H9 (cell line): ENCODE measurements at regions not wholly inside any gene's neighbourhood (a gene's known extent, or its start where the extent isn't known, plus 50 kb on each side); places are given as distances from the start of the nearest gene placed in this dataset.

Experiments used
- DNase-seq: peaks from one replicate; pipeline ENCODE4 v3.0.0-alpha.2; 2017
- H2AFZ ChIP-seq: one replicate; pipeline ENCODE4 v1.6.1; 2013; ENCODE audit warnings: mild to moderate bottlenecking, low read length, control low read depth, moderate library complexity
- H2AK5ac ChIP-seq: 2 replicates; pipeline ENCODE4 v1.6.1; 2013; ENCODE audit warnings: low read length, control low read depth, mixed read lengths; ENCODE audit not compliant: insufficient read length
- H2BK120ac ChIP-seq: one replicate; pipeline ENCODE4 v1.6.1; 2013; ENCODE audit warnings: low read depth, mild to moderate bottlenecking, low read length, control low read depth, inconsistent platforms; ENCODE audit not compliant: poor library complexity, severe bottlenecking
- H2BK12ac ChIP-seq: 2 replicates; pipeline ENCODE4 v1.6.1; 2013; ENCODE audit warnings: low read length, control low read depth, mixed read lengths, low read depth; ENCODE audit not compliant: insufficient read length
- H2BK15ac ChIP-seq: 2 replicates; pipeline ENCODE4 v1.6.1; 2013; ENCODE audit warnings: low read depth, low read length, control low read depth
- H2BK20ac ChIP-seq: one replicate; pipeline ENCODE4 v1.6.1; 2013; ENCODE audit warnings: low read depth, mild to moderate bottlenecking, low read length, control low read depth, inconsistent platforms; ENCODE audit not compliant: poor library complexity, severe bottlenecking
- H2BK5ac ChIP-seq: 2 replicates; pipeline ENCODE4 v1.6.1; 2013; ENCODE audit warnings: low read length, control low read depth, mixed read lengths; ENCODE audit not compliant: insufficient read length
- H3K14ac ChIP-seq: 2 replicates; pipeline ENCODE4 v1.6.1; 2013; ENCODE audit warnings: low read length, control low read depth; ENCODE audit not compliant: insufficient read depth
- H3K18ac ChIP-seq: 2 replicates; pipeline ENCODE4 v1.6.1; 2013; ENCODE audit warnings: low read depth, mild to moderate bottlenecking, mixed read lengths, low read length, control low read depth; ENCODE audit not compliant: insufficient read length
- H3K23ac ChIP-seq: 2 replicates; pipeline ENCODE4 v1.6.1; 2013; ENCODE audit warnings: low read length, control low read depth, mixed read lengths, low read depth; ENCODE audit not compliant: insufficient read length
- H3K23me2 ChIP-seq: 2 replicates; pipeline ENCODE4 v1.6.1; 2013; ENCODE audit warnings: low read depth, mild to moderate bottlenecking, mixed read lengths, low read length, control low read depth; ENCODE audit not compliant: insufficient read length, poor library complexity, severe bottlenecking
- H3K27ac ChIP-seq: 2 replicates; pipeline ENCODE4 v1.5.1; 2013; ENCODE audit warnings: low read length, control low read depth, mixed read lengths, low read depth; ENCODE audit not compliant: insufficient read length
- H3K27me3 ChIP-seq: 2 replicates; pipeline ENCODE4 v1.6.1; 2013; ENCODE audit warnings: low read length, control low read depth, inconsistent platforms; ENCODE audit not compliant: insufficient read depth
- H3K4ac ChIP-seq: 2 replicates; pipeline ENCODE4 v1.6.1; 2013; ENCODE audit warnings: low read depth, mild to moderate bottlenecking, control low read depth, inconsistent platforms, low read length, moderate library complexity
- H3K4me1 ChIP-seq: 2 replicates; pipeline ENCODE4 v1.6.1; 2013; ENCODE audit warnings: low read length, control low read depth, inconsistent platforms; ENCODE audit not compliant: insufficient read depth
- H3K4me2 ChIP-seq: 2 replicates; pipeline ENCODE4 v1.6.1; 2013; ENCODE audit warnings: low read length, control low read depth, mixed read lengths; ENCODE audit not compliant: insufficient read length, insufficient read depth
- H3K56ac ChIP-seq: 2 replicates; pipeline ENCODE4 v1.6.1; 2013; ENCODE audit warnings: low read depth, mild to moderate bottlenecking, mixed read lengths, low read length, control low read depth; ENCODE audit not compliant: insufficient read length
- H3K79me1 ChIP-seq: 2 replicates; pipeline ENCODE4 v1.6.1; 2013; ENCODE audit warnings: low read depth, mild to moderate bottlenecking, moderate library complexity, low read length, control low read depth, inconsistent platforms; ENCODE audit not compliant: insufficient read depth, poor library complexity, severe bottlenecking
- H3K79me2 ChIP-seq: 2 replicates; pipeline ENCODE4 v1.6.1; 2013; ENCODE audit warnings: low read length, control low read depth, inconsistent platforms; ENCODE audit not compliant: insufficient read depth
- H3K9ac ChIP-seq: 2 replicates; pipeline ENCODE4 v1.6.1; 2013; ENCODE audit warnings: low read length, control low read depth, mixed read lengths; ENCODE audit not compliant: insufficient read length; ENCODE audit errors: extremely low read depth
- H3K9me3 ChIP-seq: one replicate; pipeline ENCODE4 v1.6.1; 2013; ENCODE audit warnings: low read depth, low read length, inconsistent platforms; ENCODE audit not compliant: control insufficient read depth
- H3T11ph ChIP-seq: one replicate; pipeline ENCODE4 v1.6.1; 2013; ENCODE audit warnings: mild to moderate bottlenecking, low read length, control low read depth, inconsistent platforms
- H4K20me1 ChIP-seq: one replicate; pipeline ENCODE4 v1.6.1; 2013; ENCODE audit not compliant: control insufficient read depth, insufficient read length, insufficient read depth
- H4K5ac ChIP-seq: 2 replicates; pipeline ENCODE4 v1.6.1; 2013; ENCODE audit warnings: low read depth, mild to moderate bottlenecking, mixed read lengths, low read length, control low read depth; ENCODE audit not compliant: insufficient read length
- H4K8ac ChIP-seq: replicated peaks from 2 replicates; pipeline ENCODE4 v1.6.1; 2013; ENCODE audit warnings: low read length, control low read depth, mixed read lengths, low read depth; ENCODE audit not compliant: insufficient read length
- H4K91ac ChIP-seq: 2 replicates; pipeline ENCODE4 v1.6.1; 2013; ENCODE audit warnings: low read depth, mild to moderate bottlenecking, moderate library complexity, mixed read lengths, low read length, control low read depth; ENCODE audit not compliant: insufficient read length
- H3K27ac Mint-ChIP-seq, 3 experiments: 2 replicates in 2 of 3; 3 replicates in 1 of 3; pipeline ENCODE4 v1.8.0; 2020 to 2021; ENCODE audit warnings: mixed read lengths in 3 of 3, mild to moderate bottlenecking in 1 of 3, moderate library complexity in 1 of 3
- H3K27me3 Mint-ChIP-seq: 2 replicates; pipeline ENCODE4 v1.8.0; 2021; ENCODE audit warnings: low read depth, mild to moderate bottlenecking, moderate library complexity, mixed read lengths
- H3K36me3 Mint-ChIP-seq, 3 experiments: 2 replicates in 2 of 3; 3 replicates in 1 of 3; pipeline ENCODE4 v1.8.0; 2020 to 2021; ENCODE audit warnings: low read depth in 3 of 3, mixed read lengths in 3 of 3; ENCODE audit not compliant: insufficient read depth in 1 of 3
- H3K4me1 Mint-ChIP-seq, 2 experiments: 2 replicates each; pipeline ENCODE4 v1.8.0; 2020; ENCODE audit warnings: mixed read lengths in 2 of 2
- H3K4me3 Mint-ChIP-seq, 2 experiments: 2 replicates in 1 of 2; 3 replicates in 1 of 2; pipeline ENCODE4 v1.8.0; 2020 to 2021; ENCODE audit warnings: mild to moderate bottlenecking in 2 of 2, mixed read lengths in 2 of 2, moderate library complexity in 1 of 2
- H3K9me3 Mint-ChIP-seq, 2 experiments: 2 replicates in 1 of 2; 3 replicates in 1 of 2; pipeline ENCODE4 v1.8.0; 2020; ENCODE audit warnings: mild to moderate bottlenecking in 2 of 2, mixed read lengths in 2 of 2, moderate library complexity in 1 of 2
- WGBS: extraction: QIAGEN DNeasy Blood & Tissue Kit; methylation state at CpG from one replicate; pipeline ENCODE4 v1.1.7; 2013; ENCODE audit warnings: missing lambda C conversion rate, low lambda C conversion rate, mixed read lengths; ENCODE audit not compliant: insufficient read length; ENCODE audit errors: extremely low coverage; 5-methylcytosine and 5-hydroxymethylcytosine counted together
- TF ChIP-seq, protein P1 (sequence below): fragments of 200-600 bp; sonication (generic); conservative IDR thresholded peaks from 3 replicates; pipeline ENCODE4 v1.8.0; 2021; ENCODE audit warnings: antibody characterized with exemption, mild to moderate bottlenecking

DNA sequence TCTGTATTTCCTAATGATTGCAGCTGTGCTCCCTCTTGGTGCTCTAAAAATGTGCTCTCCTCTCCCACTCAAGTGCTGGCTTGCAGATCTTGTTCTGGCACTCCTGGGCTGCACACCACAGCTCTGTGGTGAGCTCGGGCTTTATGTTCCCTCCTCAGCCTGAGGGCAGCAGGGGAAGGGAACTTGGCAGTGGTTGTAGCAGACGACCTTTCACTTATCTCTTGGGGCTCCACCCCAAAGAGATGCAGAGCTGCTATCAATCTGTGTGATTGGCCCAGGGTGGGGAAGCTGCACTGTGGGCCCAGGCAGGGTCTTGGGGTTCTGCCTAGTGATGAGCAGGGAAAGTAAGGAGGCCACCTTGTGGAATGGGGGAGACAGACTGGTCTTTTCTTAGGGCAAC lies 143.5 kb upstream of the GORAB start:
- no peak for DNase-seq
- Histone ChIP-seq H2BK20ac (no peak overlapping the region), H2AFZ (no peak overlapping the region), H3K14ac (no peak overlapping the region), H3K23ac (no peak overlapping the region), H3K9ac (no peak overlapping the region), H2BK15ac (no peak overlapping the region), H3K4me2 (no peak overlapping the region), H3K9me3 (no peaks in the 10 kb centered on the region), H2BK5ac (no peak overlapping the region), H4K91ac (no peak overlapping the region), H2BK120ac (no peak overlapping the region), H4K20me1 (no peaks in the 10 kb centered on the region), H3K27ac (no peak overlapping the region), H3K56ac (no peak overlapping the region), H3K18ac (no peak overlapping the region), H3K79me2 (no peaks in the 10 kb centered on the region), H3K4me1 (no peaks in the 10 kb centered on the region), H4K8ac (no peak overlapping the region), H2AK5ac (no peak overlapping the region), H3K27me3 (no peaks in the 10 kb centered on the region), H3T11ph (no peak overlapping the region), H3K23me2 (no peaks in the 10 kb centered on the region), H2BK12ac (no peak overlapping the region), H3K79me1 (no peaks in the 10 kb centered on the region), H4K5ac (no peak overlapping the region), H3K4ac (no peak overlapping the region)
- Mint-ChIP-seq H3K4me3 (no peak overlapping the region), H3K4me1 (no peaks in the 10 kb centered on the region; a peak in 1 of 4 replicates), H3K27ac (no peak overlapping the region; a peak in 1 of 7 replicates), H3K27me3 (peaks cover 1% of the 10 kb centered on the region; the same call in 1 of the 2 replicates), H3K9me3 (no peaks in the 10 kb centered on the region; a peak in 1 of 5 replicates), H3K36me3 (no peaks in the 10 kb centered on the region)
- WGBS = no CpG with 5 or more reads among the region's 2 CpGs
- TF ChIP-seq, protein P1, sequence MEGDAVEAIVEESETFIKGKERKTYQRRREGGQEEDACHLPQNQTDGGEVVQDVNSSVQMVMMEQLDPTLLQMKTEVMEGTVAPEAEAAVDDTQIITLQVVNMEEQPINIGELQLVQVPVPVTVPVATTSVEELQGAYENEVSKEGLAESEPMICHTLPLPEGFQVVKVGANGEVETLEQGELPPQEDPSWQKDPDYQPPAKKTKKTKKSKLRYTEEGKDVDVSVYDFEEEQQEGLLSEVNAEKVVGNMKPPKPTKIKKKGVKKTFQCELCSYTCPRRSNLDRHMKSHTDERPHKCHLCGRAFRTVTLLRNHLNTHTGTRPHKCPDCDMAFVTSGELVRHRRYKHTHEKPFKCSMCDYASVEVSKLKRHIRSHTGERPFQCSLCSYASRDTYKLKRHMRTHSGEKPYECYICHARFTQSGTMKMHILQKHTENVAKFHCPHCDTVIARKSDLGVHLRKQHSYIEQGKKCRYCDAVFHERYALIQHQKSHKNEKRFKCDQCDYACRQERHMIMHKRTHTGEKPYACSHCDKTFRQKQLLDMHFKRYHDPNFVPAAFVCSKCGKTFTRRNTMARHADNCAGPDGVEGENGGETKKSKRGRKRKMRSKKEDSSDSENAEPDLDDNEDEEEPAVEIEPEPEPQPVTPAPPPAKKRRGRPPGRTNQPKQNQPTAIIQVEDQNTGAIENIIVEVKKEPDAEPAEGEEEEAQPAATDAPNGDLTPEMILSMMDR = no peak
